Erythroblast (primary cell): ENCODE measurements at regions not wholly inside any gene's neighbourhood (a gene's known extent, or its start where the extent isn't known, plus 50 kb on each side); places are given as distances from the start of the nearest gene placed in this dataset.

Experiments
- GATA1 ChIP-seq: IDR thresholded peaks from 2 replicates; pipeline ENCODE4 v1.6.1; 2011; ENCODE audit warnings: low read depth, mild to moderate bottlenecking, control low read depth, low read length, moderate library complexity
- POLR2A ChIP-seq: IDR thresholded peaks from 2 replicates; pipeline ENCODE4 v1.6.1; 2011; ENCODE audit warnings: mild to moderate bottlenecking, low read length

- TF ChIP-seq POLR2A (no peak), GATA1 (no peak)
Measured at GRCh38 chr13:76610819-76611415, 275.3 kb downstream of the KCTD12 start.
